Right forelimb (tissue), 1 donor: ENCODE measurements at regions not wholly inside any gene's neighbourhood (a gene's known extent, or its start where the extent isn't known, plus 50 kb on each side); places are given as distances from the start of the nearest gene placed in this dataset.

ENCODE experiments used
- DNase-seq: peaks from one replicate; pipeline ENCODE4 v3.0.0-alpha.2; 2018

- DNase-seq = no peak
Observed at GRCh38 chr1:83670909-83671565, 327.9 kb downstream of the TTLL7 start.

GRCh38 chr1:83641796-83642443, 357.0 kb downstream of the TTLL7 start:
- DNase-seq = peak; percentile 60

- DNase-seq = peak; percentile 45
Observed at GRCh38 chr1:83641206-83641658, 357.7 kb downstream of the TTLL7 start.

GRCh38 chr1:83639785-83640184, 359.1 kb downstream of the TTLL7 start:
- no peak for DNase-seq

DNA sequence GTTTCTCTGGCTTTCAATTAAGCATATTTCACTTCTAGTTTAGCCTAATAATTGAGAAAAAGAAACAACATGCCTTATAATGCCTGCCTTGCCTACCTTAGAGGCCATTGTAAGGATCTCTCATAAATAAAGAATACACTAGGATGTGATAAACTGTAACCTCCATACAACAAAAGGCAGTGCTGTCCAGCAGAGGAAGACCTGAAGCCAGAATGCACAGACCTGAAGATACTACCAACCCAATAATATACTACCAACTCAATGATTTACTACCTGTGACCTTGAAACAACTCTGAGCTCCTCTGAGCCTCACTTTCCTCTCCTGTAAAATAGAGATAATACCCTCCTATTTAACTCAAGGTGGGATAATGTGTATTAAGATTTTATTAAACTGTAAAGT, 361.3 kb downstream of the TTLL7 start:
- DNase-seq = no peak

GRCh38 chr1:83637009-83637408, 361.9 kb downstream of the TTLL7 start:
- DNase-seq = no peak

- no peak for DNase-seq
Observed at GRCh38 chr1:83632906-83633305, 366.0 kb downstream of the TTLL7 start.

DNA sequence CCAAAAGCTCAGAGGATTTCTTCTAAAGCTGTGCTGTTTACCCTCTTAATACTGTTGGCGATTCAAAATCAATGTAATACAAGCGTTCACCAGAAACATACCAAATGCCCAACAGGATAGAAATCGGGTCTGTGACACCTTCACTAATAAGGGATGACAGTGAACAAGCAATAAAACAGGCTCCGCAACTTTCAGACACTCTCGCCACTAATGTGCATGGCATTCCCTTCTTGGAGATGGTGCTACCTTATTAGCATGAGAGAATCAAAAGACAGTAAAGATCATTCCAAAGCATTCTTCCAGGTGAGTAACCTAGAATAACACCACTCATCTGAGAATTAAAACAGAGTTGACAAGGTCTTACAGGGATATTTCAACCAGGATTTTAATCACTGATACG, 367.1 kb downstream of the TTLL7 start:
- DNase-seq = no peak

DNA sequence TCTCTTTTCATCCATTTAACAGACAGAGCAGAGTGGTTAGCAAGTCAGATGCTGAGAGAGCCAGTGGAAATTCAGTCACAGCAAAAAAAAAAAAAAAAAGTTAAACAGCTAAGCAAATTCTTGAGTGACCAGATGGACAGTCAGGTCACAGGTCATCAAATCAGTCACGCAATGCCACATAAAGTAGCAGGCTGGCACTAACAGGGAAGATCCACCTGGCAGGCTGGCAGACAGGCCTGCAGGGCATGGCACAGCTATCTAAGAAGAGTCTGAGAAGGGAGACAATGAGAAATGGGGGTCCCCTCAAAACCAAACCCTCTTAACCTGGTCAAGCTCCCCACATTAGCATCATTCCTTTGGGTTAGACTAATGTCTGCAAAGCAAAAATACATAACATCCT, 371.9 kb downstream of the TTLL7 start:
- DNase-seq = no peak

GRCh38 chr1:83626603-83627002, 372.3 kb downstream of the TTLL7 start:
- no peak for DNase-seq

DNA sequence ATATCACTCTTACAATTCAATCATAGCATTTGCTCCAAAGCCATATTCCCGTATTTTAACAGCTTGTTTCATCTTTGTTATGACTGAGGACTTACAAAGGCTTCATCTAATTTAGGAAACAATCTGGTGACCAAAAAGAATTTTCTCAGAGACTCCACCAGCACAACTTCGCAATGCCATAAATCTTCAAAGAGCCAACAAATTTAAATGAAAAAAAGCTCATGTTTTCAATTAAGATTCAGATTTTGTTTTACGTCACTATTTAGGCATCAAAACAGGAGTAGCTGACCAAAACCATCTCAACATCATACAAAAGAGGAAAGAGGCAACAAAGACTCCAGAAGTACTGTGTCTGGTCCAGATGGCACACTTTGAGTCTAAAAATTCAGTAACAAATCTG, 373.3 kb downstream of the TTLL7 start:
- DNase-seq = no peak

- no peak for DNase-seq
Observed at GRCh38 chr1:83620016-83620415, 378.9 kb downstream of the TTLL7 start.

GRCh38 chr1:83619170-83619896, 379.6 kb downstream of the TTLL7 start:
- DNase-seq = no peak

DNA sequence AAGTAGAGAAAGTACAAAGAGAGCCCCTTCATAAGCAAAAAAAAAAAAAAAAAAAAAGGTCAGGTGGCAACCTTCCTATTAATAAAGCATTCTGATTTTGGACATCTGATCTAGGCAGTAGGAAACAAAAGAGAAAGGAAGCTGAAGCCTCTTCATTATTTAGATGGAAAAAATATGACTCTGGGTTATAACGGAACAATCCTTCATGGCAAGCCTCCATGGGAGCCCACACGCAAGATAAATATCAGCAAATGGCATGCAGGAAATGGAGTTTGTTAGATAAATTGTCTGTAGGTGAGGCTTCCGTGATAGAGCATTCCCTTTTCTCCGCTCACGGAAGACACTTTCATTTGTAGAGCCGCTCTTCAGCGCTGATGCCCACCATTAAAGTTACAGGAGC, 381.0 kb downstream of the TTLL7 start:
- DNase-seq = no peak

GRCh38 chr1:83615370-83615769, 383.6 kb downstream of the TTLL7 start:
- DNase-seq = no peak

DNA sequence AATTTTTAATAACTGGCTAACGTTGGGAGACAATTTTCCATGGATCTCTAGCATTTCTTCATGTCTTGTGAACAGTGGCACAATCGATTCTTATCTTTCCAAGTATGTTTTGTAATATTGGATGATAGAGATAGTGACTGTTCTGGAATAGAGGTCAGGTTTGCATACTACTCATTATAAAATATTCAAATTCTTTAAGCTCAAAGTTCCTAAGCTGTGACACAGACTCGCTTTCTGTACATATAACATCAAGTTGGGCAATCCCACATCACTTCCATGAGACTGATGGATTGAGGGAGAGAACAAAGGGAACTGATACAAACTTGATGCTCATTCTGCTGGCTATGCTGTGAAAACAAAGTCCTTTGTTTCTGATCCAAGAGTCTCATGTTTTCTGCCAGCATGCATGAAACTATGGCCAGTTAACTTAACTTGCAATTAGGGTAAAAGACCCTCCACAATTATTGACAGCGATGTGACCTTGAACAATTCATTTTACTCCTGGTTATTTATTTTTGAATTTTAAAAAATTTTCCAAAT, 392.4 kb downstream of the TTLL7 start:
- no peak for DNase-seq

- DNase-seq = no peak
Observed at GRCh38 chr1:83596331-83596730, 402.6 kb downstream of the TTLL7 start.

- no peak for DNase-seq
Observed at GRCh38 chr1:83593073-83593472, 405.9 kb downstream of the TTLL7 start.

- DNase-seq = no peak
Observed at GRCh38 chr1:83588140-83588539, 410.8 kb downstream of the TTLL7 start.

GRCh38 chr1:83583351-83584014, 415.4 kb downstream of the TTLL7 start:
- DNase-seq = no peak

GRCh38 chr1:83581747-83582146, 417.2 kb downstream of the TTLL7 start:
- no peak for DNase-seq

- DNase-seq = no peak
Observed at GRCh38 chr1:83574791-83575190, 424.1 kb downstream of the TTLL7 start.

DNA sequence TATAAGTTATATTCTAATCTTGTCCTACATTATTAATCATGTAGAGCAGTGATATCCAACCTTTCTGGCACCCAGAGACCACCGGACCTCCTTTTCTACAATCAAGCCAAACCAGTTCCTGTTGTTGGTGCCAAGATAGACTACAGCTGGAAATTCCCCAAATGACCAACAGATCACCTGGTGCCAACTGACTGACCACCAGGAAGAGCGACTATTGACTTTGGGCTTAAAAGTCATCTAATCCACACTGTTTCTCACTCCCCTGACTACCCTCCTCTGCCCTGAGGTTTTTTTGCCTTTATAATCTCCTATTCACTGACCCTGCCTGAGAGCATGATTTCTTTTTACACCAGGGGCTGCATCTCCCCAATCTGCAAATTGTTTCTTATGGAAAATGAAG, 425.2 kb downstream of the TTLL7 start:
- no peak for DNase-seq
